Tongue (tissue), 1 donor: ENCODE measurements at regions not wholly inside any gene's neighbourhood (a gene's known extent, or its start where the extent isn't known, plus 50 kb on each side); places are given as distances from the start of the nearest gene placed in this dataset.
"Not testable (repeated sequence)": the region's sequence is repeated elsewhere in the genome, so short reads cannot be mapped to it uniquely, and the experiment has no call there.

Experiments used
- DNase-seq: peaks from one replicate; pipeline ENCODE4 v3.0.0-alpha.2; 2015

DNA sequence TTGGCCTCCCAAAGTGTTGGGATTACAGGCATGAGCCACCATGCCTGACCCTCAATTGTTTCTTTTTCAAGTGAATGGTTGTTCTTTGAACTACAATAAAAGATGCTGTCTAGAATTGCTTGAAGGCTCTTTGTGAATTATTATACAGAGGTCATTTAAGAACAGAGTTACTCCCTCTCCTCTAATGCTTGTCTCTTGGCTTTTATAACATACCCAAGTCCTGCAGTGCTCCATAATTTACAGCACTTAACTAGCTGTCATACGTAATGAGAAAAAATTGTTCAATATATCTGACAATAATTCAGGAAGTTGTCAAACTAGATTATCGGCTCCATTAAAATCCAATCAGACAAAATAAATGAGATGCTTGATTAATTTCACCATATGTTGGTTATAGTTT is 823.0 kb upstream of the ATXN7L3B start:
- DNase-seq: no peak

DNA sequence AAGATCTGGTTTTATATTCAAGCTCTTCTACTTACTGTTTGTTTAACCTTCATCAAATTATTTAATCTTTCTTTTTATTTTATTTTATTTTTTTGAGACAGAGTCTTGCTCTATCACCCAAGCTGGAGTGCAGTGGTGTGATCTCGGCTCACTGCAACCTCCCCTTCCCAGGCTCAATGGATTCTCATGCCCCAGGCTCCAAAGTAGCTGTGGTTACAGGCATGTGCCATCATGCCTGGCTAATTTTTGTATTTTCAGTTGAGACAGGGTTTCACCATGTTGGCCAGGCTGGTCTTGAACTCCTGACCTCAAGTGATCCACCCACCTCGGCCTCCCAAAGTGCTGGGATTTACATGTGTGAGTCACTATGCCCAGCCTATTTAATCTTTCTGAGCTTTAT is 821.5 kb upstream of the ATXN7L3B start:
- DNase-seq: not testable (repeated sequence)

DNA sequence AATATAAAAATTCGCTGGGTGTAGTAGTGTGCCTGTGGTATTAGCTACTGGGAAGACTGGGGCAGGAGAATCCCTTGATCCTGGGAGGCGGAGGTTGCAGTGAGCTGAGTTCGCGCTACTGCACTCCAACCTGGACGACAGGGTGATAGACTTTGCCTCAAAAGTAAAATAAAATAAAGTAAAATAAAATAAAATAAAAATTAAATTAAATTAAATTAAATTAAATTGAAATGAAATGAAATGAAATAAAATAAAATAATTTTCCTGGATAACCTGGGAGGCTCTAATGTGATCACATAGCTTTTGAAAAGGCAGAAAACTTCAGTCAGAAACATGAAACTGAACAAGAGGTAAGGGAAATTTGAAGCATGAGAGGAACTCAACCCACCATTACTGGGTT is 818.4 kb upstream of the ATXN7L3B start:
- DNase-seq: no peak

DNA sequence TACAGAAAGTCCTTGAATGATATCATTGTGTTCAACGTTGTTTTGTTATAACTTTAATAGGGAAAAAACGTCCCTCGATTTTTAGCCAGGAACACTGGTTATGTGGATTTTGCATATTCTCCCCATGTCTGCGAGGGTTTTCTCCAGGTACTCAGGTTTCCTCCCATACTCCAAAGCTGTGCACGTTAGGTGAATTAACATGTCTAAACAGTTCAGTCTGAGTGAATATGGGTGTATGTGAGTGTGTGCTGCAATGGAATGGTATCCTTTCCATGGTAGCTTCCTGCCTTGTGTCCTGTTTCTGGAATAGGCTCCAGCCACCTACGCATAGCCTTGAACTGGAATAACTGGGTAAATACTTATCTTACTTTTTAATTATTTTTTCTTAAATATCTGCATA is 810.8 kb upstream of the ATXN7L3B start:
- DNase-seq: no peak

DNA sequence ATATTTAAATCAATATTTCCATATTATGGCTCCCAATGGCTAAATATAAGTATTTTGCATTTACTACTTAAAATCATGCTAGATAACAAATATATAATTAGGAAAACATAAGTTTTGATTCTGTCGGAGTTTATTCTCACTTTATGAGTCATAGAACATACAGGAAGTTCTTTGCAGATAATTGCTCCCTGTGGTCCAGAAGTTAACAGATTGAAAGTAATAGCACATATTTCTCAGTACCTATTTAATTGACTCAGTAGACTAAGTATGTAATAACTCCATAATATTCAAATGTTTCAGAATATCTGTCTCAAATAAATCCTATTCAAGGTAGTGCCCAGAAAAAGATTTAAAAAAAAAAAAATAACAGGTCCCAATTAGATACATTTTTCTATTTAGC is 806.0 kb upstream of the ATXN7L3B start:
- no peak for DNase-seq

DNA sequence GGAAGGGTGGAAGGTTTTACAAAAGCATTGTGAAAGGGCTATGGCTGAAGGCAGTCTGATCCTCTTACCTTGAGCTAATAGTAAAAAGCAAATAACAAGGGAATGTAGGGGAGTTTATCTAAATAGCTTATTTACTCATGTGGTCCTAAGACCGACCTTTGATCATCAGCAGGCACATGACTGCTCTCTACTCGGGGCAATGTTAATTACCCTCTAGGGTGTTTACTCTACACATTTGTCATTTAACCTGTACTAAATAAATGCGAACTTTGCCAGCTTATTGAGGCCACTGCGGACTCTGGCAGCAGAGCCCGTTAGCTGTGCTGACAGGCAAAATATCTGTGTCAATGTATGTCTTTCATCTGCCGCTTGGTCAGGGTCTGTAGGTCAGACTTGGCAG is 768.3 kb upstream of the ATXN7L3B start:
- no peak for DNase-seq

DNA sequence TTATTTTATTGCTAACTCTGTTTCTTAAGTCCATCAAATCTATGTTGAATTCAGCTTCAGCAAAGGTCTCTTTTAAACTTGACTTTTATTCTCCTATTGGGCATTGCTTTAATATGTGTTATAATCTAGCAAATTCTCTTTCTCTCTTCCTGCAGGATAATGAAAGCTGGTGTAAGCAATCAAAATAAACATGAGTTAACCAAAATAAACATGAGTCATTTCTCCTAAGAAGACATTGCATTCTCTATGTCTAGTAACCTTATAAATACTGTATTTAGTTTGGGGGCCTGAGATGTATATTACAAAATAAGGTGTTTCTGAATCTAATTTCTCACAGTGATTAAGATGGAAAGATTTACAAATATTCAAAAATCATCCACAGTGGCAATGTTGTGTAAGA is 739.1 kb upstream of the ATXN7L3B start:
- no peak for DNase-seq

DNA sequence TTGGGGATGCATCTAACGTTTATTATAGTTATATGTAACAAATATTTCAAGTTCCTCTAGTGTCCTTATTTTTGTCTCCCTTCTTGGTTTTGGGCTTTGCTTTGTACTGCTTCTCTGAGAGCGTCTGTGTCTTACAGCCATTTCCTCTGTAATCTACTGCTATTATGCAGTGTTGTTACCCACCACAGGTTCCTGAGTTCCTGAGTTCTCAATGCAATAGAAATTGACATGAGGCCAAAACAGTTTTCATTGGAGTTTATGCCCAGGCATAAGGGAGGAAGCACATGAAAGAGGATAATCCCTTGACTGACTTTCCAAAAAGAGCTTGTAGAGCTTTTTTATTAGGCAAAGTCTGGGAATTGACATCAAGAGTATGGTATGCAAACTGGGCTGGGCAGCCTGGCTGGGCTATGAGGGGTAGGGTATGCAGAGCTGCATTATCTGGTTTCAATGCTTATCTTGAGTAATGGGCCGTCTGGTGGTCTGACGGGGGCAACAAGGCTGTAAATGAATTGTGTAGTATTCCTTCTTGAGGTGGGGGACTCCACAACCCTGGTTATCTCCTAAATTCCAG is 722.5 kb upstream of the ATXN7L3B start:
- DNase-seq: no peak

DNA sequence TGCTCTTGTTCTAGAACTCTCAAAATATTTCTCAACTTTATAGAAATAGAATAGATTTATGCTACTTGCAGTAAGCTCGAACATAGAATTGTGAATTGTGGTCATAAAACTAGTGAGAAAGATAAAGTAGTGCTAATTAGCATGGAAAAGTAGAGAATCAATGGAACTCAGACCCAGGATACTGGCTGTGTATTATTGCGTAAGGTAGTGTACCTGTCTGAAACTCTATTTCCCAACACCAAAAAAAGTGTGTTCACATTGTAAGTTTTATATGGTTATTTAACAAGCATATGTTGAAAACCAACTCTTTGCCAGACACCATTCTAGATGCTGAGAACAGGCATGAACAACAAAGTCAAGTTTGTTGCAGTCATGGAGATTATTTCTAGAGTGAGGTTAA is 720.5 kb upstream of the ATXN7L3B start:
- no peak for DNase-seq

DNA sequence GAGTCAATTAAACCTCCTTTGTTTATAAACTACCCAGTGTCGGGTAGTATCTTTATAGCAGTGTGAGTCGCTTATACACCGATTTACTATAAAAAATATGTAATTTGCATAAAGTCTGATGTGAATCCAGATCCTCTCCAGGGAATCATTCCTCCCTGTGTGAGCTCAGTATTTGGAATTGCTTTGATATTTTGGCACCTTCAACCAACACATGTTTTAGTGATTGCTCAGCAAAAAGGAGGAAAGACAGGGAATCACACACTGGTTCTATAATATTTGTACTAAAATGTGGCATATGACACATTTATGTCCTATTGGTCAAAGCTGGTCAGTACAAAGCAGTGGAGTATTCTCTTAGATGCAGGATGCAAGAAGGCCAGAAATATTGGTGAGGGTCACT is 703.9 kb upstream of the ATXN7L3B start:
- no peak for DNase-seq

DNA sequence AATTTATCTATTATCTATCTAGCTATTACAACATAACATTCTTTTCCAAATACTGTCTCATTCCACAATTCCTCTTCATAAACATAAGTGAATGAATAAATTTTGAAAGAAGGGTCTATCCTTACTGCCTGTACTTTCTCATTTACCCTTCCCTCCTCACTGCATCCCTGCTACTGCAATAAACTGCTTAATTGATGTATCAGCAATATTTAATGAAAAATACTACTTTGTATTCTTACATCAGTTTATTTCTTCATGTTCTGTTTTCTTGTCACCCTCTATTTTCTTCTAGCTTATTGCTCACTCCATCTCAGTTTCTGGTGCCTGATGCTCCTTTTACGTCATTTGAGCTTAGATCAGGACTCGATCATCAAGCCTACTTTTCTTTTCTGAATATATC is 695.7 kb upstream of the ATXN7L3B start:
- no peak for DNase-seq

DNA sequence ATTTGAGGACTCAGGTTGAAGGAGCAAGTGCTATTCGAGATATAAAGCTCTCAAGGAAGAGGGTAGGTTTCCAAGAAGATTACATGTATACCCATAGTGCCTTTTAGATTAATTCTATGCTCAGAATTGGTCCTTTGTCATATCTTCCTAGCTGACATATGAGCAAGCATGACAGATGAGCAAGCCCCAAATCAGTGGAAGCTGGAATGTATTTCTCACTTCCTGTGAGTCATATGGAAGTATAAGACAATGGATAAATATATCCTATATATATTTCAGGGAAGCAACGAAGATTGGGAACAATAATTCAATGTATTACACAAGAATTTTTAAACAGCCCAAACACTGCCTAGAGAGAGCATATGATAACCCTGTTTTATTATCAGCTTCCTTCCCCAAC is 674.1 kb upstream of the ATXN7L3B start:
- no peak for DNase-seq

DNA sequence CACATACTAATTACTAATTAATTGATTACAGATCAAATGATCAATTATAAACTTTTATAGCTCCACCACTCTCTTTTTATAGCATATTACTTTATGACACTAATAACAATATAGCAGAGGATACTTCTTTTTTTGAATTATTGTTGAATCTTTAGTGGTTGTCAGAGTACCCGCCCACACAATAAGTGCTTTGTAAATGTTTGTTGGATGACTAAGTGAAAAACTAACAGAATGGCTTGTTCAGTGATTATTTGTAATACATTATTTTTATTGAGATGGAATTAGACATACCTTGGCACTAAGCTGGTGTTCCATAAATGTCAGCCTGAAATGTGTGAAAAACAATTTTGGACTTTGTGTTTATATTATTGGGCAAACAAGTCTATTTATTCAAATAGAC is 670.5 kb upstream of the ATXN7L3B start:
- DNase-seq: no peak

DNA sequence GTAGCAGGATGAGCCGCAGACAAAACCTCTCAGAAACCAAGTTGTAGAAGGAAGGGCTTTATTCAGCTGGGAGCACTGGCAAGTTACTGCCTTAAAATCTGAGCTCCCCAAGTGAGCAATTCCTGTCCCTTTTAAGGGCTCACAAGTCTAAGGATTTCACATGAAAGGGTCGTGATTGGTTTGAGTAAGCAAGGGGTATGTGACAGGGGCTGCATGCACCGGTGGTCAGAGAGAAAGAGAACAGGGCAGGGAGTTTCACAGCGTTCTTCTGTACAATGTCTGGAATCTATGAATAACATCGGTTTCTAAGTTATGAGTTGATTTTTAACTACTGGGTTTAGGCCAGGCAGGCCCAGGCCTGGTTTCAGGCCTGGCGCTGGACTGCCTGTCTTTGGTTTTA is 660.3 kb upstream of the ATXN7L3B start:
- not testable (repeated sequence) for DNase-seq

DNA sequence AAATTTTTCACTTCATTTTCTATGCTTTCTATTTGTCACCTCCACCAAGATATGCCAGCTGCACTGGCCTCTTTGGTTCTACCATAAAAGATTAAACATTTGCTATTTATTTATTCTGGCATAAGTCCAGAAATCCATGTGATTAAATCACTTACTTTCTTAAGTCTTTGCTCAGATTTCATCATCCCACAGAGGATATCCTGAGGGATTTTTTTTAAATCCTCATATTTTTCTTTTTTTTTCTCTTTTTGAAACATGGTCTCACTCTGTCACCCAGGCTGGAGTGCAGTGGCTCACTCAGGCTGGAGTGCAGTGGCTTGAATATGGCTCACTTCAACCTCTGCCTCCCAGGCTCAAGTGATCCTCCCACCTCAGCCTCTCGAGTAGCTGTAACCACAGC is 645.4 kb upstream of the ATXN7L3B start:
- no peak for DNase-seq

DNA sequence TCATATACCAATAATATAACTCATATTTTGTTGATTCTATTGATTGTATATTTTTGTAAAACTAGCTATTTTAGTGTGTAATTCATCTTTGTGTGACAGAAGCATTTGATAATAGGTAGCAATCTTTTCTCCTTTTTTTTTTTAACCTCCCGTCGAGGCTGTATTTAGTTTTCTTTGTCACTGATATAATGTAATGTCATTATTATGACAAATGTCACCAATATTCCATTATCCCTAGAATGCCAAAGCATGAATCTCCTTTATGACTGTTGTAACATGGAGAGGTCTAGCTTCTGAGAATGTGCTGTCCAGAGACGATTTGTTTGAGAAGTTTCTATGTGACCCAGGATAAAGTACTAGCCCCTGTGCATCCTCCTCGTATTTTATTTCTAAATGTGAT is 639.0 kb upstream of the ATXN7L3B start:
- no peak for DNase-seq

DNA sequence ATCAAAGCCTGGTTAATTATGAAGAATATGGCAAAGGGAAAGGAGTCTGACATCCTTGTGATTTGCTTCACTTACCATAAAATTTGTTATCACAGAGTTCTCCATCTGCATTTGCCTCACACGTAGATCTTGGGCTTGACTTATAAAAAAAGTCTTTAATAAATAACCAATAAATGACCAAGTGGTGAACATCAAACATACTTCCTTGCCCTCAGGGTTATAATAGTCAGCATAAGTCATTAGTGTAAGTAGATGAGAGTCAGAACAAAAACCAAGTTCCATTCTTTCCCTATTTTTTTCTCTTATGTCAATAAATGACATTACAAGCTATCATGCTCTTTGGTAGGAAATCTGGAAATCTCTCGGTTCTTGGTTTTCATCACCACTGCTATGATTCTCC is 635.4 kb upstream of the ATXN7L3B start:
- DNase-seq: no peak

DNA sequence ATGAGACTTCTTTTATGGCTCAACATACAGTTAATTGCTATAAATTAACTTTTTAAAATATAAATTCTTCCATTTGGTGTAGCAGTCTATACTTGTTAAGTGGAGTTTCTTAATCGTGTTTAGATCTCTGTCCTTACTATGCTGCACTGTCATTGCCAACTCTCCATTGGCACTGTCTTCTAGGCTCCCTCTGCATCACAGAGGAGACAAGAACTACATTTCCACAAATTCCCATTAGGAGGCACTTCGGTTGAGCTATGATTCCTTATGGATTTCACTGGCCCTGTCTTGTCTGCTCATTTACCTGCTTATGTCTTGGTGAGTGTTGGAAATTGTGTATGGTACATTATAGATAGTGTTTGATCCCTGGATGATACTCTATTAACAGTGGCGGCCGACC is 630.9 kb upstream of the ATXN7L3B start:
- no peak for DNase-seq

DNA sequence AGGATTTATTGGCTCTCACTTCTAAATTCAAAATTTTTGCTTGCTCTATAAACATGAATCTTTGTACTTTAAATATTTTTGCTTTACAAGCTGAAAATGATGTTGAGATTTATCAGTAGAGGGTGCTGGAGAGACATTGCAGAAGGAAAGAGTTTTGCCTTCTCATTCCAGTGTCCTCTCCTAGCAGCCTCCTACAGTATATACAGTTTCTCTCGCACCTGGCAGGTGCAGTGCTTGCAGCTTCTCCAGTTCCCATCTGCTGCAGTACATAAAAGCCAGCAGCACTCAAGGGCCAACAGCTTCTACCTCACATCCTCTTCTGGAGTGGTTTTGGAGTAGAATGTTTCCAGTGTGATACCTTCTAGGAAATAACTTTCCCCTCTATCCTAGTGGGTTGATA is 601.8 kb upstream of the ATXN7L3B start:
- peak; percentile 26 for DNase-seq

DNA sequence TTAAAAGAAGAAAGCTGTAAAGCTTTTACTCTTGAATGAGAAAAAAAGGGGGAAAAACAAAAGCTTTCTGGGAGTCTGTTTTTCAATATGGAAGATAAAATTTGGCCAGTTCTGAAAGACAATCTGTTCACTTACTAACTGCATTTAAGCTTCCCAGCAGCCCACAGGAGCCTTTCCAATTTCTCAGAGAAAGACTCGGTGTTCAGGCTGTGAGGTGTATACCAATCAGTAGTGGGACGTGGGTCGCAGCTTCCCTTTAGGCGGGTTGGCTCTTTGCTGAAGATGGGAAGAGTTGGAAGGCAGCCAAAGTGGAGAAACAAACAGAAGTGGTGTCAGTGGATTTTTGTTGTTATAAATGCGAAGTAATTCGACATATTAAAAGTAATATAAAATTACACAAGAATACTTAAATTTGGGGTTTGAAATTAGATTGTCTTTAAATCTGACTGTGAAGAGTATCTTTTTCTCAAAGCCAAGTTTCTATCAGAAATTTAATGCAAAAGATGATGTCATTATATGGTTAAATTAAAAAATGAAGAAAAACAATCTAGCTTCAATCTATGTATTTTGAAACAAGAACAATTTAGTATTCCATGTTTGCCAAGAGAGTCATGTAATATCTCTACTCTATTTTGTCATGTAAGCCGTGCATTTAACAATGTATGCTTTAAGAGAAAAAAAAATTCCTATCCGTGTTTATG is 590.2 kb upstream of the ATXN7L3B start:
- peak; percentile 3 for DNase-seq

DNA sequence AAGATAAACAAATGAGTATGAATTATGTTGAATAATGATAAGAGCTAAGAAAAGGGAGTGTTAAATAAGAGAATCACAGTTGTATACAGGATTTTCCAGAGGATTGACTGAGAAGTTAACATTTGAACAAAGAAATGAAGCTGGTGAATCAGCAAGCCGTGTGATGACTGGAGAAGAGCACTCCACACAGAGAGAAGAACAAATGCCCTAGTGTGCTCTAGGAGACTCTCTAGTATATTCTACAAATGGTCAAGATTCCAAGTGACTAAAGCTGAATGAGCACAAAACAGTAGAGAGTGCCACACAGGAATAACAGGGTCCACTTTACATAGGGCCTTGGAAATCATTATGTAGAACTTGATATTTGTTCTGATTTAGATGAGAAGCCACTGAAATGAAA is 587.1 kb upstream of the ATXN7L3B start:
- DNase-seq: peak; percentile 2

DNA sequence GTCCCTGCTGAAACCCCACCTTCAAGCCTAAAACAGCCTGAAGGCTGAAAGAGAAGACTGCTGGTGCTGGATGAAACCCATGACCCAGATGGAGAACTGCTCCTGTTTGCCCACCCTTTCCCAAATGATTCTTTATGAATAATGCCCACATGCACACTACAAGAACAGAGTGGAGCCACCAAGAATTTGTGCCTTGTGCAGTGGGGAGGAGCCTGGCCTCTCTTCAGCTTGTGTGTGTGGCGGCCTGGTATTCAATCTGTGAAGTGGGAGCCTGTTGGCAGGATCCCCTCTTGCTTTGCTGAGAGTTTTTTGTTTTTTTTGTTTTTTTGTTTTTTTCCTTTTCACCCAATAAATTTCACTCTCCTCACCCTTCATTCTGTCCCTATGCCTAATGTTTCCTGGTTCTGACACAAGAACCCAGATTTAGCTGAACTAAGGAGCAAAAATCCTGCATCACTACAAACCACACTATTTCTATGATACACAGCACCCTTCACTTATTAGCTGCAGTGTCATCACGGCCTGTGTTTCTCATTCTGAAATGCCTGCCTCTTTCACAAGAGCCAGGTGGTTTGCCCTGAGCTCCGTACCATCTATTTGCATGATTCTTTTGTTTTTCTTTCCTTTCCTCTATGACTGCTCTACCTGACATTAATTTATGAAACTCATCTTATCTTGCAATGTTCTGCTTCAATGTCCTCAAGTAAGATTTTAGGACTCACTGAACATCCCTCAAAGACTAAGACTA is 585.5 kb upstream of the ATXN7L3B start:
- no peak for DNase-seq

DNA sequence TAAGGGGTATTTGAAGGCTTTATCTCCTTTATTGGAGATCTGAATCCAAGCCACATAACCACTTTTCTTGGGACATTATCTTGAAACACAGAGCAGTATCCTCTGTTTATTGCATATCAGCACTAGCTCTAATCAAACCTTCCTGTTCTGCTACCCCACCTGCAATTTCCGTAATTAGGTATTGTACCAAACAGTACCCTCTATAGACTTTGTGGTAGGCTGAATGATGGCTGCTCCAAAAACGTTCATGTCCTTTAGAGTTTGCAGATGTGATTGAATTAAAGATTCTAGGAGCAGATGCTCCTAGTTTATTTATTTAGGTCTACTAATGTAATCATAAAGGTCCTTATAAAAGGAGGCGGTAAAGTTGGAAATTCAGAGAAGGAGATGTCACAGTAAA is 573.0 kb upstream of the ATXN7L3B start:
- DNase-seq: no peak

DNA sequence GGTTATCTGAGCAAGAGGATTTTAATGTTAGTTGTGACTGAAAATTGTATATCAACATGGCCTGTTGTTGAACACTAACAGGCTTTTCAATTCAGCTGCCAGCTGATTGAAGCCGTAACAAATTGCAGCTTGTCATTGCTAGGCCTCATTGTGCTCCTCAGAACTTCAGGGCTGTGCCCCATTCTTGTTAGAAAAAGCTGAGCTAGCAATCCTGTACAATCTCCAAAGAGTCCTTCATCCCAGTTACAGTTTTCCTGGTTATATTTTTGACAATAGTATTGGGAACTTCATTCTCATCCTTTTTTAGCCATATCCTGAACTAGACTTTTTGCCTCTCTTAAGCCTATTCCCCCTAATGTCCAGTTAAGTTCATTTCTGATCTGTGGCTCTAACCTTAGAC is 564.1 kb upstream of the ATXN7L3B start:
- no peak for DNase-seq
